Activated CD4-positive, alpha-beta T cell treated with anti-CD3 and anti-CD28 coated beads, Interleukin-2, amount 10 ng/mL, durations not matched to agents 7 days and 5 days (primary cell): ENCODE measurements at regions not wholly inside any gene's neighbourhood (a gene's known extent, or its start where the extent isn't known, plus 50 kb on each side); places are given as distances from the start of the nearest gene placed in this dataset.
"Not testable (repeated sequence)": the region's sequence is repeated elsewhere in the genome, so short reads cannot be mapped to it uniquely, and the experiment has no call there.

ENCODE experiments used
- CTCF ChIA-PET: fragments of 350-600 bp; sonication (Branson Sonifier 250); formaldehyde crosslinking; loops from one replicate; lab custom pipeline; 2021; ENCODE audit warnings: antibody characterized with exemption; lab: Charles Lee
- POLR2A ChIA-PET: fragments of 350-600 bp; sonication (Branson Sonifier 250); formaldehyde crosslinking; loops from one replicate; lab custom pipeline; 2021; ENCODE audit warnings: antibody characterized with exemption; lab: Charles Lee
- DNase-seq: peaks from one replicate; pipeline ENCODE4 v3.0.0-alpha.2; 2020
- H3K27ac Mint-ChIP-seq: one replicate; pipeline ENCODE4 v1.8.0; 2021; ENCODE audit warnings: mild to moderate bottlenecking, moderate library complexity, mixed read lengths
- H3K27me3 Mint-ChIP-seq: one replicate; pipeline ENCODE4 v1.8.0; 2021; ENCODE audit warnings: mixed read lengths
- H3K36me3 Mint-ChIP-seq: one replicate; pipeline ENCODE4 v1.8.0; 2021; ENCODE audit warnings: low read depth, mixed read lengths
- H3K4me1 Mint-ChIP-seq: one replicate; pipeline ENCODE4 v1.8.0; 2021; ENCODE audit warnings: mixed read lengths
- H3K4me3 Mint-ChIP-seq: one replicate; pipeline ENCODE4 v1.8.0; 2021; ENCODE audit warnings: mild to moderate bottlenecking, moderate library complexity, mixed read lengths
- H3K9me3 Mint-ChIP-seq: one replicate; pipeline ENCODE4 v1.8.0; 2021; ENCODE audit warnings: mixed read lengths

DNA sequence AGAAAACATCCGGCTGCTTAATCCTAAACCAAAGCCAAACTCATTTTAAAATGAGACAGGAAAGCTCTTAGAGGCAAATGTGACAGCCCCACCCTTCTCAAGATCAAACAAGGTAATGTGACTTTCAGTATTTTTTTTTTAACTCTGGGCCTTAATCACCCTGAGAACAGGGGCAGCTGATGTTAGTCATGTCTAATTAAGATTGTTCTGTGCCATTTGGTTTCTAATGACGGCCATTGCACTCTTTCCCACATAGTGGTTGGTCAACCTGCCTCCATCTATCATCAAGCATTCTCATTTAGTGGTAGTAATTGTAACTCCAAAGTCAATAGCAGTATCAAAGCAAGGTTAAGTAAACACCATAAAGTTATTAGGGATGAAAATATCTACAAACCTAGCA is 191.6 kb upstream of the EXOC2 start:
- no peak for DNase-seq
- Mint-ChIP-seq H3K27me3 (peaks cover 12% of the 10 kb centered on the region), H3K27ac (peak overlapping the region; percentile 2), H3K4me1 (peaks cover 19% of the 10 kb centered on the region), H3K4me3 (no peak overlapping the region), H3K36me3 (no peaks in the 10 kb centered on the region), H3K9me3 (no peaks in the 10 kb centered on the region)
- ChIA-PET POLR2A (no interaction called here), CTCF (interaction anchor here (0.6 kb wide), 1 partner anchor 199 kb away, joined by 3 read pairs; no protein-coding TSS in a partner anchor)

DNA sequence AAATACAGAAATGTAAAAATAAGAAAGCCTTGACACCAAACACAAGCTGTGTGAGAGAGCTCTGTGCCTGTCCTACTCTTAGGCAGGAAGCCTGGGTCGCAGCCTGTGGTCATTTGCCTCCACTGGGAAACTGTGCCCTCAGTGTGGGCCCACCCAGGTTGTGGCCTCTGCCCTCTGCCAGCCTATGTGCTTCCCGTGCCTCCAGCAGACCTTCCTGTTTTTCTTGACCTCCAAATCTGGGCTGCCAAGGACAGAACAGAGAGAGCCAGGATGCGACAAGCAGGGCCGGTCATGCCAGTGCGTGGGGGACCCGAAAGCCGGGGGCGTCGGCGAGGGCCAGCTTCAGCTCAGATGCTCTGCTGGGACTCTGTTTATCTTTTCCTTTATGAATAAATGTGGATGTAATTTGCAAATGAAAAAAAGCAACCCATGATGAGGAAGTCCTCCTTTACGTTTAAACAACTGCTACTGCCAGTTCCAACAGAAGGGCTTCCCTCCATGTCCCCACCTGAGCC is 189.2 kb upstream of the EXOC2 start:
- Mint-ChIP-seq H3K27me3 (peaks cover 14% of the 10 kb centered on the region), H3K27ac (no peak overlapping the region)

GRCh38 chr6:878179-878578 is 185.2 kb upstream of the EXOC2 start:
- H3K27me3 Mint-ChIP-seq: peaks cover 20% of the 10 kb centered on the region
- no peaks in the 10 kb centered on the region for H3K36me3 Mint-ChIP-seq
- no peak for DNase-seq
- POLR2A ChIA-PET: no interaction called here
- H3K4me1 Mint-ChIP-seq: no peaks in the 10 kb centered on the region
- H3K4me3 Mint-ChIP-seq: no peak overlapping the region
- H3K9me3 Mint-ChIP-seq: no peaks in the 10 kb centered on the region
- H3K27ac Mint-ChIP-seq: no peak overlapping the region
- CTCF ChIA-PET: no interaction called here

More for the DNA sequence above, 189.2 kb upstream of the EXOC2 start:
- no peak for DNase-seq
- CTCF ChIA-PET: no interaction called here
- no peaks in the 10 kb centered on the region for H3K9me3 Mint-ChIP-seq
- POLR2A ChIA-PET: no interaction called here
- H3K4me3 Mint-ChIP-seq: no peak overlapping the region
- peaks cover 19% of the 10 kb centered on the region for H3K4me1 Mint-ChIP-seq
- H3K36me3 Mint-ChIP-seq: no peaks in the 10 kb centered on the region

GRCh38 chr6:875012-875411 is 182.1 kb upstream of the EXOC2 start:
- peaks cover 20% of the 10 kb centered on the region for H3K27me3 Mint-ChIP-seq
- H3K36me3 Mint-ChIP-seq: no peaks in the 10 kb centered on the region
- CTCF ChIA-PET: no interaction called here
- no peaks in the 10 kb centered on the region for H3K9me3 Mint-ChIP-seq
- DNase-seq: no peak
- no peaks in the 10 kb centered on the region for H3K4me1 Mint-ChIP-seq
- no peak overlapping the region for H3K27ac Mint-ChIP-seq
- H3K4me3 Mint-ChIP-seq: no peak overlapping the region
- POLR2A ChIA-PET: no interaction called here

DNA sequence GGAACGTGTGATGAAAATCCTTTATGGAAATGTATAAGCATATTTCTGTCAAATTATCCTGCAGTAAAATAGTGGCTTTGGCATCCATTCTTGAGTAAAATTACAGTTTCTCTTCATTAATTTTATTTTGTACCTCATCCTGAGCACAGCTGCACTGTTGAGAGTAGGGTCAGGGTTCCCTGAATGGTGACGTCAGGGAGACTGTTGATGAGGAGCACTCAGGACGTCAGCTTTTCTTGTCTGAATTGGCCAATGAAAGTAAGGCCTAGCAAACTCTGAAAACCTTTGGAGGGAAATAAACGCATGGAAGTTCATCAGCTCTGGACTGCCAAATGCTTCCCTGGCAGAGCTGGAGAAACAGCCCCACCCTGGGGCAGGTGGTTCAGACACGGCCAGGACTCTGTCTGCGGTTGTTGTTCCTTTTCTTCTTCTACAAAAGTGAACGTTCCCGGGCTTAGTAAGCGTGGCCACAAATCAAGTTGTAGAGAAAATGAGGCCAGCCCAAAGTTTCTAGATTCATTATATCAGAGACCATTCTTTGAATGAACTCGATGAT is 179.7 kb upstream of the EXOC2 start:
- Mint-ChIP-seq H3K9me3 (no peaks in the 10 kb centered on the region), H3K4me1 (no peaks in the 10 kb centered on the region), H3K27ac (no peak overlapping the region), H3K27me3 (peaks cover 17% of the 10 kb centered on the region), H3K36me3 (no peaks in the 10 kb centered on the region), H3K4me3 (no peak overlapping the region)
- no peak for DNase-seq
- ChIA-PET CTCF (interaction anchor here (0.7 kb wide), 1 partner anchor 65 kb away, joined by 3 read pairs; no protein-coding TSS in a partner anchor), POLR2A (no interaction called here)

DNA sequence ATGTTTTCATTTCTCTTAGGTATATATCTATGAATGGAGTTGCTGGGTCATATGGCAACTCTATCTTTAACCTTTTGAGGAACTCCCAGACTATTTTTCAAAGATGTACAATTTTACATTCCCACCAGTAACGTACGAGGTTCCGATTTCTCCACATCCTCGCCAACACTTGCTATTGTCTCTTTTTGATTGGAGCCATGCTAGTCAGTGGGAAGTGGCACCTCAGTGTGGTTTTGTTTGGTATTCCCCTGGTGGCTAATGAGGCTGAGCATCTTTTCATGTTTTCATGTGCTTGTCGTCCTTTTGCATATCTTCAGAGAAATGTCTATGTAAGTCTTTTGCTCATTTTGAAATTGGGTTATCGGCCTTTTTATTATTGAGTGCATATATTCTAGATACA is 178.6 kb upstream of the EXOC2 start:
- Mint-ChIP-seq H3K27ac (no peak overlapping the region), H3K36me3 (no peaks in the 10 kb centered on the region), H3K9me3 (no peaks in the 10 kb centered on the region), H3K4me3 (no peak overlapping the region), H3K4me1 (no peaks in the 10 kb centered on the region), H3K27me3 (peaks cover 13% of the 10 kb centered on the region)
- POLR2A ChIA-PET: no interaction called here
- DNase-seq: no peak
- CTCF ChIA-PET: no interaction called here

DNA sequence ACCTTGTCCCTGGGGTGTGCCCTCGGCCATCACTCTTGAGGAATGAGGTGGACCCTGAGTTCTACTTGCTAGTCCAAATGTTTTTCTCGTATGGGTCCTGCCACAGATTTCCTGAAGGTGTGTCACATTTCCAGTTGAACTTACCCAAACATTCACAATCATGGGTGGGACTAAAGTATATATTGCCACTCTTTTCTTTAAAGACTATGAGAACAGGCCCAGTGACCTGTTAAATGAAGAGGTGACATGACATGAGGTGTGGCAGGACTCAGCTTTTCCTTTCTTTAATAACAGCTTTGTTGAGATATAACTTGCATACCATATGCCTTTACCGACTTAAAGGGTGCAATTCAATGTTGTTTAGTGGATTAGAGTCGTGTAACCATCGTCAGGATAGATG is 177.2 kb upstream of the EXOC2 start:
- no peak for DNase-seq
- POLR2A ChIA-PET: no interaction called here
- CTCF ChIA-PET: no interaction called here
- Mint-ChIP-seq H3K4me3 (no peak overlapping the region), H3K27me3 (peaks cover 12% of the 10 kb centered on the region), H3K36me3 (no peaks in the 10 kb centered on the region), H3K27ac (no peak overlapping the region), H3K4me1 (no peaks in the 10 kb centered on the region), H3K9me3 (no peaks in the 10 kb centered on the region)

- Mint-ChIP-seq H3K9me3 (no peaks in the 10 kb centered on the region), H3K27me3 (peaks cover 8% of the 10 kb centered on the region), H3K36me3 (no peaks in the 10 kb centered on the region), H3K4me3 (no peak overlapping the region), H3K27ac (no peak overlapping the region), H3K4me1 (no peaks in the 10 kb centered on the region)
- no peak for DNase-seq
- POLR2A ChIA-PET: no interaction called here
- CTCF ChIA-PET: no interaction called here
Observed at GRCh38 chr6:868201-868600, 175.3 kb upstream of the EXOC2 start.

GRCh38 chr6:867378-867777 is 174.4 kb upstream of the EXOC2 start:
- no peaks in the 10 kb centered on the region for H3K9me3 Mint-ChIP-seq
- H3K36me3 Mint-ChIP-seq: no peaks in the 10 kb centered on the region
- POLR2A ChIA-PET: no interaction called here
- peaks cover 7% of the 10 kb centered on the region for H3K27me3 Mint-ChIP-seq
- CTCF ChIA-PET: no interaction called here
- DNase-seq: no peak
- no peak overlapping the region for H3K4me3 Mint-ChIP-seq
- no peaks in the 10 kb centered on the region for H3K4me1 Mint-ChIP-seq
- no peak overlapping the region for H3K27ac Mint-ChIP-seq

- Mint-ChIP-seq H3K4me3 (no peak overlapping the region), H3K27ac (no peak overlapping the region), H3K9me3 (no peaks in the 10 kb centered on the region), H3K27me3 (peaks cover 7% of the 10 kb centered on the region), H3K36me3 (no peaks in the 10 kb centered on the region), H3K4me1 (no peaks in the 10 kb centered on the region)
- ChIA-PET CTCF (no interaction called here), POLR2A (no interaction called here)
- no peak for DNase-seq
Observed at GRCh38 chr6:866316-866715, 173.4 kb upstream of the EXOC2 start.

- POLR2A ChIA-PET: no interaction called here
- Mint-ChIP-seq H3K4me3 (no peak overlapping the region), H3K27me3 (peaks cover 7% of the 10 kb centered on the region), H3K4me1 (no peaks in the 10 kb centered on the region), H3K36me3 (no peaks in the 10 kb centered on the region), H3K9me3 (no peaks in the 10 kb centered on the region), H3K27ac (no peak overlapping the region)
- DNase-seq: no peak
- CTCF ChIA-PET: no interaction called here
Observed at GRCh38 chr6:865846-866245, 172.9 kb upstream of the EXOC2 start.

DNA sequence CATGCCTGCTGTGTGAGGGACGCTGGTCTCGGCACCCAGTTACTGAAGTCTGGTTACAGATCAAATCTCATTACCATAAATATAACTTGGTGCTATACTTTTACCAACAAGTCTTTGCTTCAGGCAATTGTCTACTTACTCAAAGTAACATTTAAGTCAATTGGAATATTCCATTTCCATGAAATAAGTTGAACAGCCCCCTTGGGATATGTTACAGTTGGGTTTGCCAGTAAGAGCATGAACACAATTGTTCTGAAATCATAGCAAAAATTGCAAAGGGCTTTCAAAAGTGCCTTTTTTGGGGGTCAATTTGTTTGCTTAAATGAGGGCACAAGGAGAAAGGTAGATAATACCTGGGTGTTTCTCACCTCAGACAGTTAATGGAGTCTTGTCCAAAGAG is 170.9 kb upstream of the EXOC2 start:
- H3K27me3 Mint-ChIP-seq: peaks cover 4% of the 10 kb centered on the region
- H3K9me3 Mint-ChIP-seq: no peaks in the 10 kb centered on the region
- H3K36me3 Mint-ChIP-seq: no peaks in the 10 kb centered on the region
- H3K4me1 Mint-ChIP-seq: no peaks in the 10 kb centered on the region
- no peak overlapping the region for H3K27ac Mint-ChIP-seq
- H3K4me3 Mint-ChIP-seq: no peak overlapping the region
- ChIA-PET POLR2A (no interaction called here), CTCF (interaction anchor here (0.6 kb wide), 1 partner anchor 243 kb away, joined by 3 read pairs; no protein-coding TSS in a partner anchor)
- DNase-seq: no peak

- POLR2A ChIA-PET, H3K36me3 Mint-ChIP-seq, H3K27me3 Mint-ChIP-seq, H3K9me3 Mint-ChIP-seq, H3K4me1 Mint-ChIP-seq, H3K27ac Mint-ChIP-seq, H3K4me3 Mint-ChIP-seq, DNase-seq, CTCF ChIA-PET: not testable (repeated sequence)
Observed at GRCh38 chr6:863127-863526, 170.2 kb upstream of the EXOC2 start.

GRCh38 chr6:859936-860335 is 167.0 kb upstream of the EXOC2 start:
- Mint-ChIP-seq H3K36me3 (no peaks in the 10 kb centered on the region), H3K27me3 (peaks cover 2% of the 10 kb centered on the region), H3K4me1 (no peaks in the 10 kb centered on the region), H3K4me3 (no peak overlapping the region), H3K27ac (no peak overlapping the region), H3K9me3 (no peaks in the 10 kb centered on the region)
- CTCF ChIA-PET: no interaction called here
- DNase-seq: no peak
- POLR2A ChIA-PET: no interaction called here
